ENCODE measurements at regions not wholly inside any gene's neighbourhood (a gene's known extent, or its start where the extent isn't known, plus 50 kb on each side); places are given as distances from the start of the nearest gene placed in this dataset.

DNA sequence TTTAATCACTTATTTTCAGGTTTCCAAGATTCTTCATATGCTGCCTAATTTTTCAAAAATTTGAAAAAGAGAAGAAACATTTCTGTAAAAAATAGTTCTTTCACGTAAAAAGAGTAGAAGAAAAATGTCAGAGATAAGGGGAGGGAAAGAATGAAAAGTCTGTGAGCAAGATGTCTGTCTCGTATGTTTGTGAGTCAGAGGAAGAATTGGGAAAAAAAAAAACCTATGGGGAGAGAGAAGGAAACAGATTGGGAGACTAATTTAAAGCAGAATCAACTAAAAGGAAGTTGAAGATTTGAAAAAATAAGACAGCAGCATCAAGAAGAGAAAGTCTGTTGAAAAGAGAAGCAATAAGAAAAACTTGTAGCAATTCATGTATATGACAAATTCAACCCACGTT lies 456.3 kb downstream of the HINT1 start:
- DNase-seq = no peak
- H3K36me3 ChIP-seq (ENCODE audit: low read depth) = no peaks in the 10 kb centered on the region
- no peaks in the 10 kb centered on the region for H3K9me3 ChIP-seq (ENCODE audit: insufficient read depth, low read depth)
- H3K4me2 ChIP-seq = no peak overlapping the region
- H3K27ac ChIP-seq = no peak overlapping the region
- no peaks in the 10 kb centered on the region for H3F3A ChIP-seq (ENCODE audit: insufficient read depth, low read depth)
- ChIA-PET POLR2A (ENCODE audit: unreplicated experiment) (no interaction called here), CTCF (no interaction called here)
- TF ChIP-seq, protein P1, sequence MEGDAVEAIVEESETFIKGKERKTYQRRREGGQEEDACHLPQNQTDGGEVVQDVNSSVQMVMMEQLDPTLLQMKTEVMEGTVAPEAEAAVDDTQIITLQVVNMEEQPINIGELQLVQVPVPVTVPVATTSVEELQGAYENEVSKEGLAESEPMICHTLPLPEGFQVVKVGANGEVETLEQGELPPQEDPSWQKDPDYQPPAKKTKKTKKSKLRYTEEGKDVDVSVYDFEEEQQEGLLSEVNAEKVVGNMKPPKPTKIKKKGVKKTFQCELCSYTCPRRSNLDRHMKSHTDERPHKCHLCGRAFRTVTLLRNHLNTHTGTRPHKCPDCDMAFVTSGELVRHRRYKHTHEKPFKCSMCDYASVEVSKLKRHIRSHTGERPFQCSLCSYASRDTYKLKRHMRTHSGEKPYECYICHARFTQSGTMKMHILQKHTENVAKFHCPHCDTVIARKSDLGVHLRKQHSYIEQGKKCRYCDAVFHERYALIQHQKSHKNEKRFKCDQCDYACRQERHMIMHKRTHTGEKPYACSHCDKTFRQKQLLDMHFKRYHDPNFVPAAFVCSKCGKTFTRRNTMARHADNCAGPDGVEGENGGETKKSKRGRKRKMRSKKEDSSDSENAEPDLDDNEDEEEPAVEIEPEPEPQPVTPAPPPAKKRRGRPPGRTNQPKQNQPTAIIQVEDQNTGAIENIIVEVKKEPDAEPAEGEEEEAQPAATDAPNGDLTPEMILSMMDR (conservative IDR thresholded peaks at IDR 0.05) = no peak
- no peak for TF ChIP-seq EZH2 (IDR thresholded peaks at IDR 0.05; ENCODE audit: low read depth)
- no peaks in the 10 kb centered on the region for H3K27me3 ChIP-seq (ENCODE audit: insufficient read depth, low read depth)
- H4K20me1 ChIP-seq (ENCODE audit: insufficient read depth) = no peaks in the 10 kb centered on the region
- intact Hi-C loops (cut with micrococcal nuclease; ENCODE audit: unreplicated experiment) = no loop called here
- H3K79me2 ChIP-seq (ENCODE audit: low read depth) = no peaks in the 10 kb centered on the region
- H3K9me2 ChIP-seq (ENCODE audit: insufficient read depth) = no peaks in the 10 kb centered on the region
- no peaks in the 10 kb centered on the region for H3K4me1 ChIP-seq (replicated peaks; ENCODE audit: insufficient read depth)
- no peak overlapping the region for H2AFZ ChIP-seq
- H3K4me3 ChIP-seq = no peak overlapping the region
- no TSS peak for BruUV-seq (replicated peaks)

DNA sequence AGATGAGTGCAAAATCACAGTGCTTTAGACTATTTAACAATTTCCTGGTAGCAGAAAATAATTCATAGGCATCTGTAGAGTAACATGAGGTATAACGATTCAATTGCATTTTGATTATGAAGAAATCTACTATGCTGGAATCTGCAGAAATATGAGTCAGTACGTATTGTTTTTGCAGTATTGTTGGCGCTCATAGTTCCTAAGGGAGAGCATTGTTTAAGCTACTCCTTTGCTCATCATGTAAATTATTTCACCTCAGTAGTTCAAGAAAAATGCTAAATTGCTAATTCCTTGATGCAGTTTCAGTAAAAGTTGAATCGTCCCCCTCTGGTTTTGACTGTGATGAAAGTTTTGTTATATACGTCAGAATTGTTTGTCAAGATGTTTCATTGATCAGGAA lies 458.4 kb downstream of the HINT1 start:
- Histone ChIP-seq H3K27ac (no peak overlapping the region), H2AFZ (no peak overlapping the region), H3K4me2 (no peak overlapping the region), H3F3A (ENCODE audit: insufficient read depth, low read depth) (no peaks in the 10 kb centered on the region), H3K9me3 (ENCODE audit: insufficient read depth, low read depth) (no peaks in the 10 kb centered on the region), H3K36me3 (ENCODE audit: low read depth) (no peaks in the 10 kb centered on the region), H4K20me1 (ENCODE audit: insufficient read depth) (no peaks in the 10 kb centered on the region), H3K79me2 (ENCODE audit: low read depth) (no peaks in the 10 kb centered on the region), H3K4me1 (replicated peaks; ENCODE audit: insufficient read depth) (no peaks in the 10 kb centered on the region), H3K4me3 (no peak overlapping the region), H3K9me2 (ENCODE audit: insufficient read depth) (no peaks in the 10 kb centered on the region), H3K27me3 (ENCODE audit: insufficient read depth, low read depth) (no peaks in the 10 kb centered on the region)
- no TSS peak for BruUV-seq (replicated peaks)
- TF ChIP-seq, protein P1 (conservative IDR thresholded peaks at IDR 0.05) = no peak
- TF ChIP-seq EZH2 (IDR thresholded peaks at IDR 0.05; ENCODE audit: low read depth) = no peak
- CTCF ChIA-PET = no interaction called here
- DNase-seq = no peak
- POLR2A ChIA-PET (ENCODE audit: unreplicated experiment) = no interaction called here
- intact Hi-C loops (cut with micrococcal nuclease; ENCODE audit: unreplicated experiment) = no loop called here

DNA sequence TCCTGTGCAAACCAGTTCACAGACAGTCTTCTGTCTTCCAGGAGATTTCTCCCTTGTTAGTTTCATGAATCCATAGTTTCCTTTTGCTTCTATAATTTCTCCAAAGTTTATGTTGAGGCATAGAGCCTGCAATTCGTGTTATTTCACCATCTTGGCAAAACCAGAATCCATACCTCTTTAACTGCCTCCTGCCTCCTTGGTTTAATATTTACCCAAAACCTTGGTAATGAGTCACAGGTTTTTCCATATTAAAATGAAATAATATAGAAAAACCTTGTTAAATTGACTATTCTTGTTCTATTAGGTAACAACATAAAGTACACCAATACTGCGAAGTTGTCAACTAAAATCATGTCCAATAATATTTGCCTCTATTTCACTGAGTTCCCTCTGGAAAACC lies 459.7 kb downstream of the HINT1 start:
- Histone ChIP-seq H2AFZ (no peak overlapping the region), H3F3A (ENCODE audit: insufficient read depth, low read depth) (no peaks in the 10 kb centered on the region), H3K27me3 (ENCODE audit: insufficient read depth, low read depth) (no peaks in the 10 kb centered on the region), H3K9me3 (ENCODE audit: insufficient read depth, low read depth) (no peaks in the 10 kb centered on the region), H3K79me2 (ENCODE audit: low read depth) (no peaks in the 10 kb centered on the region), H3K4me1 (replicated peaks; ENCODE audit: insufficient read depth) (no peaks in the 10 kb centered on the region), H4K20me1 (ENCODE audit: insufficient read depth) (no peaks in the 10 kb centered on the region), H3K36me3 (ENCODE audit: low read depth) (no peaks in the 10 kb centered on the region), H3K9me2 (ENCODE audit: insufficient read depth) (no peaks in the 10 kb centered on the region), H3K27ac (no peak overlapping the region), H3K4me2 (no peak overlapping the region), H3K4me3 (no peak overlapping the region)
- no TSS peak for BruUV-seq (replicated peaks)
- intact Hi-C loops (cut with micrococcal nuclease; ENCODE audit: unreplicated experiment) = no loop called here
- ChIA-PET CTCF (no interaction called here), POLR2A (ENCODE audit: unreplicated experiment) (no interaction called here)
- DNase-seq = no peak
- TF ChIP-seq, protein P1 (conservative IDR thresholded peaks at IDR 0.05) = no peak
- TF ChIP-seq EZH2 (IDR thresholded peaks at IDR 0.05; ENCODE audit: low read depth) = no peak
